Fibroblast of skin of back (primary cell): ENCODE measurements at regions not wholly inside any gene's neighbourhood (a gene's known extent, or its start where the extent isn't known, plus 50 kb on each side); places are given as distances from the start of the nearest gene placed in this dataset.

Experiments used
- DNase-seq: peaks from one replicate; pipeline ENCODE4 v3.0.0-alpha.2; 2013

- DNase-seq = no peak
Measured at GRCh38 chr3:24765399-24765798, 270.7 kb upstream of the THRB start.

- no peak for DNase-seq
Measured at GRCh38 chr3:24769918-24770317, 275.3 kb upstream of the THRB start.

GRCh38 chr3:24773798-24774197, 279.1 kb upstream of the THRB start:
- peak; percentile 72 for DNase-seq

GRCh38 chr3:24780991-24781390, 286.3 kb upstream of the THRB start:
- DNase-seq = no peak

- DNase-seq = no peak
Measured at GRCh38 chr3:24781454-24781853, 286.8 kb upstream of the THRB start.

GRCh38 chr3:24793896-24794295, 299.2 kb upstream of the THRB start:
- no peak for DNase-seq

GRCh38 chr3:24802614-24803013, 308.0 kb upstream of the THRB start:
- no peak for DNase-seq

- no peak for DNase-seq
Measured at GRCh38 chr3:24804095-24804494, 309.4 kb upstream of the THRB start.

GRCh38 chr3:24810881-24811280, 316.2 kb upstream of the THRB start:
- no peak for DNase-seq

- no peak for DNase-seq
Measured at GRCh38 chr3:24812116-24812515, 317.5 kb upstream of the THRB start.

- DNase-seq = no peak
Measured at GRCh38 chr3:24818055-24818454, 323.4 kb upstream of the THRB start.

- DNase-seq = no peak
Measured at GRCh38 chr3:24828011-24828410, 333.4 kb upstream of the THRB start.

- DNase-seq = no peak
Measured at GRCh38 chr3:24828551-24828950, 333.9 kb upstream of the THRB start.

- peak; percentile 26 for DNase-seq
Measured at GRCh38 chr3:24829011-24829581, 334.4 kb upstream of the THRB start.

- peak; percentile 29 for DNase-seq
Measured at GRCh38 chr3:24829629-24830229, 335.1 kb upstream of the THRB start.

GRCh38 chr3:24830230-24831152, 335.8 kb upstream of the THRB start:
- DNase-seq = peak; percentile 5

GRCh38 chr3:24831221-24831620, 336.6 kb upstream of the THRB start:
- no peak for DNase-seq

GRCh38 chr3:24832891-24833290, 338.2 kb upstream of the THRB start:
- no peak for DNase-seq

GRCh38 chr3:24834442-24834841, 339.8 kb upstream of the THRB start:
- no peak for DNase-seq

GRCh38 chr3:24835510-24835909, 340.9 kb upstream of the THRB start:
- DNase-seq = no peak

- DNase-seq = peak; percentile 2
Measured at GRCh38 chr3:24837601-24838000, 343.0 kb upstream of the THRB start.

- DNase-seq = no peak
Measured at GRCh38 chr3:24838533-24838932, 343.9 kb upstream of the THRB start.

GRCh38 chr3:24843955-24844354, 349.3 kb upstream of the THRB start:
- DNase-seq = no peak
